Stomach (tissue), 4 donors: ENCODE measurements at regions not wholly inside any gene's neighbourhood (a gene's known extent, or its start where the extent isn't known, plus 50 kb on each side); places are given as distances from the start of the nearest gene placed in this dataset.

Experiments used
- POLR2AphosphoS5 ChIP-seq, 3 donors: sonication (generic); formaldehyde crosslinking; IDR thresholded peaks; one replicate each; pipeline ENCODE4 v1.6.1; 2016; ENCODE audit warnings: antibody characterized with exemption in 3 of 3
- TF ChIP-seq, protein P1 (sequence below), 7 experiments: fragments of 450-650 bp in 4 of 7; fragments of 200-600 bp in 3 of 7; sonication (generic) in 3 of 7; IDR thresholded peaks; one replicate each; pipeline ENCODE4 v1.5.1; 2016 to 2019; ENCODE audit warnings: antibody characterized with exemption in 7 of 7, control low read depth in 2 of 7, mild to moderate bottlenecking in 1 of 7

DNA sequence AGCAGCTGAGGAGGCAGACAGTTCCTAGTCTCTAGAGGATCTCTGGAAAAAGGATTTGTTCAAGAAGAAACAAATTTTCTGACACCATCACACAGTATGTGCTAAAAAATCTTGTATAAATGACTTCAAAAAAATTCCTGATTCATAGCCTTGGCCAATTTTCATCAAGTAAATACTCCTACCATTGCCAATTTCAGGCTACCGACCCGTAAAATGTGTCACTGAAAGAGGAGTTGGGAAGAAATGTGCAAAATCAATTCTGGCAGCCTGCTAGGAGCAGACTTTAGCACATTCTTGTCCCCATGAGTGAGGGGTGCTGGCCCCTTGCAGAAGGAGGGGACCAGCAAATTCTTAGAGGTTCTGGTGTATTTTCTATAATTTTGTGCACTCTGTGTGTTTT lies 109.4 kb downstream of the TMEM30B start:
- TF ChIP-seq, protein P1, sequence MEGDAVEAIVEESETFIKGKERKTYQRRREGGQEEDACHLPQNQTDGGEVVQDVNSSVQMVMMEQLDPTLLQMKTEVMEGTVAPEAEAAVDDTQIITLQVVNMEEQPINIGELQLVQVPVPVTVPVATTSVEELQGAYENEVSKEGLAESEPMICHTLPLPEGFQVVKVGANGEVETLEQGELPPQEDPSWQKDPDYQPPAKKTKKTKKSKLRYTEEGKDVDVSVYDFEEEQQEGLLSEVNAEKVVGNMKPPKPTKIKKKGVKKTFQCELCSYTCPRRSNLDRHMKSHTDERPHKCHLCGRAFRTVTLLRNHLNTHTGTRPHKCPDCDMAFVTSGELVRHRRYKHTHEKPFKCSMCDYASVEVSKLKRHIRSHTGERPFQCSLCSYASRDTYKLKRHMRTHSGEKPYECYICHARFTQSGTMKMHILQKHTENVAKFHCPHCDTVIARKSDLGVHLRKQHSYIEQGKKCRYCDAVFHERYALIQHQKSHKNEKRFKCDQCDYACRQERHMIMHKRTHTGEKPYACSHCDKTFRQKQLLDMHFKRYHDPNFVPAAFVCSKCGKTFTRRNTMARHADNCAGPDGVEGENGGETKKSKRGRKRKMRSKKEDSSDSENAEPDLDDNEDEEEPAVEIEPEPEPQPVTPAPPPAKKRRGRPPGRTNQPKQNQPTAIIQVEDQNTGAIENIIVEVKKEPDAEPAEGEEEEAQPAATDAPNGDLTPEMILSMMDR (IDR thresholded peaks at IDR 0.05): no peak
- TF ChIP-seq POLR2AphosphoS5 (IDR thresholded peaks at IDR 0.05): no peak
